ENCODE measurements at regions not wholly inside any gene's neighbourhood (a gene's known extent, or its start where the extent isn't known, plus 50 kb on each side); places are given as distances from the start of the nearest gene placed in this dataset.

GRCh38 chr11:41982276-41982675, 522.8 kb upstream of the LRRC4C start:
- Histone ChIP-seq H4K20me1 (ENCODE audit: insufficient read depth, low read length) (no peaks in the 10 kb centered on the region), H3K79me2 (ENCODE audit: insufficient read depth, low read length) (no peaks in the 10 kb centered on the region), H3K4me3 (replicated peaks in 1 of 3; ENCODE audit: insufficient read depth in 1 of 3, low read depth in 2 of 3, low read length in 3 of 3) (no peak overlapping the region), H3K9me3 (ENCODE audit: low read length) (peaks cover 83% of the 10 kb centered on the region), H3K9ac (ENCODE audit: insufficient read depth, low read depth, low read length) (no peak overlapping the region), H3K4me1 (ENCODE audit: insufficient read depth, low read length) (no peaks in the 10 kb centered on the region), H3K27ac (ENCODE audit: extremely low read length, insufficient read depth, low read length) (no peak overlapping the region), H3K4me2 (ENCODE audit: low read depth, low read length) (no peak overlapping the region), H3K27me3 (ENCODE audit: control insufficient read depth in 1 of 2, insufficient read depth in 2 of 2, low read length in 2 of 2) (no peaks in the 10 kb centered on the region), H2AFZ (ENCODE audit: low read length) (no peak overlapping the region), H3K36me3 (replicated peaks in 1 of 2; ENCODE audit: control insufficient read depth in 1 of 2, insufficient read depth in 2 of 2, low read length in 2 of 2) (no peaks in the 10 kb centered on the region)
- intact Hi-C loops (cut with micrococcal nuclease; ENCODE audit: unreplicated experiment) = no loop called here
- ChIA-PET CTCF (ENCODE audit: low intra/inter-chr PET ratio, low total read pairs) (no interaction called here), POLR2A (no interaction called here)
- no peak for ATAC-seq
- TF ChIP-seq MAFK (conservative IDR thresholded peaks at IDR 0.05 in 1 of 2, IDR thresholded peaks at IDR 0.05 in 1 of 2; ENCODE audit: low read length in 2 of 2) (no peak), ZNF572 (CRISPR knock-in tag; IDR thresholded peaks at IDR 0.05) (no peak), ZNF678 (CRISPR knock-in tag; IDR thresholded peaks at IDR 0.05) (no peak), FOXJ3 (CRISPR knock-in tag; IDR thresholded peaks at IDR 0.05; ENCODE audit: borderline replicate concordance) (no peak), NCOA2 (CRISPR knock-in tag; IDR thresholded peaks at IDR 0.05) (no peak), RNF2 (conservative IDR thresholded peaks at IDR 0.05; ENCODE audit: low read depth) (no peak), ETS1 (CRISPR knock-in tag; IDR thresholded peaks at IDR 0.05) (no peak), SRY (CRISPR knock-in tag; IDR thresholded peaks at IDR 0.05) (no peak), MTA3 (CRISPR knock-in tag; IDR thresholded peaks at IDR 0.05) (no peak), JDP2 (CRISPR knock-in tag; IDR thresholded peaks at IDR 0.05; ENCODE audit: borderline replicate concordance) (no peak), ZMYM3 (CRISPR knock-in tag; IDR thresholded peaks at IDR 0.05) (no peak), FIP1L1 (IDR thresholded peaks at IDR 0.05; ENCODE audit: borderline replicate concordance, insufficient read depth, low read depth, low read length) (no peak), KIAA2018 (CRISPR knock-in tag; IDR thresholded peaks at IDR 0.05; ENCODE audit: borderline replicate concordance) (no peak)
- no peak for DNase-seq (ENCODE audit: low spot score)
- WGBS (ENCODE audit: low lambda C conversion rate) = 3% methylated on average over 3 of the region's 3 CpGs
- FAIRE-seq = no peak
- in situ Hi-C loops (cut with HindIII; ENCODE audit: extremely low pct_ligation_motif_present, low pct_unique_long_range_greater_than_20kb) = no loop called here
- no TSS peak for BruUV-seq (replicated peaks)
